DOHH2 (cell line): ENCODE measurements at regions not wholly inside any gene's neighbourhood (a gene's known extent, or its start where the extent isn't known, plus 50 kb on each side); places are given as distances from the start of the nearest gene placed in this dataset.

Experiments
- H3F3A ChIP-seq: fragments of 200-600 bp; sonication (generic), shearing (Covaris generic); 2 replicates; pipeline ENCODE4 v1.6.0; 2016; ENCODE audit warnings: antibody characterized with exemption, mild to moderate bottlenecking; ENCODE audit not compliant: control insufficient read depth, insufficient read depth
- H3K27ac ChIP-seq: fragments of 200-600 bp; sonication (generic); 2 replicates; pipeline ENCODE4 v1.5.1; 2014; ENCODE audit warnings: low read depth, mild to moderate bottlenecking, low read length, moderate library complexity
- H3K27me3 ChIP-seq: fragments of 200-600 bp; sonication (generic); 2 replicates; pipeline ENCODE4 v1.6.1; 2014; ENCODE audit warnings: mild to moderate bottlenecking, low read length, mixed read lengths; ENCODE audit not compliant: control insufficient read depth
- H3K36me3 ChIP-seq: fragments of 200-600 bp; sonication (generic); 2 replicates; pipeline ENCODE4 v1.6.1; 2014; ENCODE audit warnings: mild to moderate bottlenecking, low read length, moderate library complexity, mixed read lengths; ENCODE audit not compliant: control insufficient read depth
- H3K4me1 ChIP-seq: fragments of 200-600 bp; sonication (generic); 2 replicates; pipeline ENCODE4 v1.6.1; 2014; ENCODE audit warnings: mild to moderate bottlenecking, low read length, mixed read lengths; ENCODE audit not compliant: control insufficient read depth
- H3K4me2 ChIP-seq: fragments of 200-600 bp; sonication (generic); 2 replicates; pipeline ENCODE4 v1.6.0; 2014; ENCODE audit warnings: mild to moderate bottlenecking, low read length, moderate library complexity
- H3K4me3 ChIP-seq: fragments of 200-600 bp; sonication (generic); 2 replicates; pipeline ENCODE4 v1.5.1; 2014; ENCODE audit warnings: mild to moderate bottlenecking, low read length, mixed read lengths
- H3K79me2 ChIP-seq: fragments of 200-600 bp; sonication (generic); 2 replicates; pipeline ENCODE4 v1.6.1; 2014; ENCODE audit warnings: mild to moderate bottlenecking, low read length, mixed read lengths; ENCODE audit not compliant: control insufficient read depth
- H3K9me2 ChIP-seq: fragments of 200-600 bp; sonication (generic); replicated peaks from 2 replicates; pipeline ENCODE4 v1.6.1; 2014; ENCODE audit warnings: mild to moderate bottlenecking, low read length, mixed read lengths; ENCODE audit not compliant: control insufficient read depth
- H3K9me3 ChIP-seq: fragments of 200-600 bp; sonication (generic); 2 replicates; pipeline ENCODE4 v1.6.1; 2014; ENCODE audit warnings: antibody characterized with exemption, low read length, mixed read lengths; ENCODE audit not compliant: control insufficient read depth, insufficient read depth
- H4K20me1 ChIP-seq: fragments of 200-600 bp; sonication (generic); 2 replicates; pipeline ENCODE4 v1.6.0; 2014; ENCODE audit warnings: low read depth, mild to moderate bottlenecking, antibody characterized with exemption, low read length, moderate library complexity; ENCODE audit not compliant: control insufficient read depth, insufficient read depth
- CTCF ChIP-seq: fragments of 200-600 bp; sonication (generic); IDR thresholded peaks from one replicate; pipeline ENCODE4 v1.5.1; 2014; ENCODE audit warnings: antibody characterized with exemption, mild to moderate bottlenecking, low read depth, low read length; ENCODE audit not compliant: poor library complexity, severe bottlenecking
- EZH2phosphoT487 ChIP-seq: fragments of 200-600 bp; sonication (generic); IDR thresholded peaks from 2 replicates; pipeline ENCODE4 v1.6.1; 2017; ENCODE audit warnings: borderline replicate concordance, mild to moderate bottlenecking, antibody characterized with exemption, low read length, moderate library complexity, mixed read lengths

- Histone ChIP-seq H4K20me1 (no peaks in the 10 kb centered on the region), H3K27me3 (no peaks in the 10 kb centered on the region)
Measured at GRCh38 chr2:226467221-226467620, 332.4 kb downstream of the IRS1 start.

DNA sequence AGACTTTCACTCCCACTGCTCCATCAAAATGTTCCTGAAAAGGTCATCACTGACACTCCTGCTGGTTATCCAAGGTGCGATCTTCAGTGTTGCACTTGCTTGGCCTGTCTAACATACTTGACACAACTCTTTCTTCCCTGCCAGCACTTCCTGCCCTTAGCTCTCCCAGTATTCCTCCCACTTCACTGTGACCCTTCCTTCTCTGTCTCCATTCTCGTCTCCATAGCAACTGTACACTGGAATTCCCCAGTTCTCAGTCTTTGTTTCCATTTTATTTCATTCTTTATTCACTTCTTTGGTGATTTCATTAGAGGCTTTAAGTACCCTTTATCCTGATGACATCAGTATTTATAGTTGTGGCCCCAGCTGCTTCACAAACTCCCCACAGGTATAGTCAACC, 333.0 kb downstream of the IRS1 start:
- Histone ChIP-seq H3K27ac (no peak overlapping the region), H3K27me3 (no peaks in the 10 kb centered on the region), H3K9me2 (no peaks in the 10 kb centered on the region), H3K4me1 (no peaks in the 10 kb centered on the region), H3K79me2 (no peaks in the 10 kb centered on the region), H3F3A (no peaks in the 10 kb centered on the region), H3K4me3 (no peak overlapping the region), H3K9me3 (peaks cover 2% of the 10 kb centered on the region; the same call in 1 of the 2 replicates), H3K4me2 (no peak overlapping the region), H3K36me3 (no peaks in the 10 kb centered on the region), H4K20me1 (no peaks in the 10 kb centered on the region)
- no peak for TF ChIP-seq EZH2phosphoT487
- TF ChIP-seq CTCF: no peak

More at GRCh38 chr2:226467221-226467620, 332.4 kb downstream of the IRS1 start:
- H3K79me2 ChIP-seq: no peaks in the 10 kb centered on the region
- H3F3A ChIP-seq: no peaks in the 10 kb centered on the region
- H3K4me2 ChIP-seq: no peak overlapping the region
- H3K4me3 ChIP-seq: no peak overlapping the region
- peaks cover 2% of the 10 kb centered on the region; the same call in 1 of the 2 replicates for H3K9me3 ChIP-seq
- H3K36me3 ChIP-seq: no peaks in the 10 kb centered on the region
- no peak overlapping the region for H3K27ac ChIP-seq
- no peak for TF ChIP-seq EZH2phosphoT487
- TF ChIP-seq CTCF: no peak
- H3K4me1 ChIP-seq: no peaks in the 10 kb centered on the region
- no peaks in the 10 kb centered on the region for H3K9me2 ChIP-seq

DNA sequence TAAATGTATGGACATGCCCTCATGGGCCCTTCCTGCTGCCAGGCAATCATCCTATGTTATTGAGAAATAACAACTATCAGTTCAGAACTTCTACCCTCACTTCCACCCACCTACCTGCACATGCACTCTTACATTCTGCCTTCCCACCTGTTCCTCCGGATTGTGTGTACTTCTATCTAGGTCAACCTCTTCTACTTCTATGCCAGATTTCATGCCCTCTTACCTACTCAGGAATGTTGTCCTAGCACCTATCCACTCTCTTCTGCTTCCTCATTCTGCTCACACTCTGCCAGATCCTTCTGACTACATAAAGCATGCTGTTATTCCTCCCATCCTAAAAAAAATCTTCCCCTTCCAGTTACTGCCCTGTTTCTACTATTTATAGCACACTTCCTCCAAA, 333.5 kb downstream of the IRS1 start:
- peaks cover 2% of the 10 kb centered on the region; the same call in 1 of the 2 replicates for H3K9me3 ChIP-seq
- TF ChIP-seq CTCF (no peak), EZH2phosphoT487 (no peak)
- H3K27me3 ChIP-seq: no peaks in the 10 kb centered on the region
- no peak overlapping the region for H3K4me3 ChIP-seq
- no peaks in the 10 kb centered on the region for H3K4me1 ChIP-seq
- H3K9me2 ChIP-seq: no peaks in the 10 kb centered on the region
- no peaks in the 10 kb centered on the region for H3F3A ChIP-seq
- H3K79me2 ChIP-seq: no peaks in the 10 kb centered on the region
- no peaks in the 10 kb centered on the region for H3K36me3 ChIP-seq
- no peaks in the 10 kb centered on the region for H4K20me1 ChIP-seq
- no peak overlapping the region for H3K4me2 ChIP-seq
- H3K27ac ChIP-seq: no peak overlapping the region

DNA sequence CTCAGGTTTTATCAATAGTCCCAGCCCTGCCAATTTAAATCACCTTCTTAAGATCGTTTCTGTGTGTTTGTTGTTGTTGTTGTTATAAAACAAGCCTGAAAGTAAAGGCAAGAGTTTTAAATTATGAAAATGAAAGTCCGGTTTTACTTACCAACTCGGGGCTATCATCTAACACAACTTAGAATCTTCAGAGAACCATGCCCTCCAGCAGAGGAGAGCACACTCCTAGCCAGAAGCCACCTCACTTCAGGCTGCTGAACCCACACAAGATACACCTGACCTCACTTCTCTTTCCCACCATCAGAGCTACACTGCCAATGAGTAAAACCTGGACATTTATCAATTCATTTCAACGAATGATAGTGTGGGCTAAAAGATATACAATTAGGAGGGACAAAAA, 335.2 kb downstream of the IRS1 start:
- Histone ChIP-seq H3K4me2 (no peak overlapping the region), H4K20me1 (no peaks in the 10 kb centered on the region), H3F3A (no peaks in the 10 kb centered on the region), H3K4me3 (no peak overlapping the region), H3K36me3 (no peaks in the 10 kb centered on the region), H3K4me1 (no peaks in the 10 kb centered on the region), H3K27me3 (no peaks in the 10 kb centered on the region), H3K79me2 (no peaks in the 10 kb centered on the region), H3K9me3 (peaks cover 2% of the 10 kb centered on the region; the same call in 1 of the 2 replicates), H3K9me2 (no peaks in the 10 kb centered on the region), H3K27ac (no peak overlapping the region)
- TF ChIP-seq EZH2phosphoT487: no peak
- TF ChIP-seq CTCF: no peak
